ENCODE measurements at regions not wholly inside any gene's neighbourhood (a gene's known extent, or its start where the extent isn't known, plus 50 kb on each side); places are given as distances from the start of the nearest gene placed in this dataset.

GRCh38 chr6:78623554-78623953 lies 243.8 kb upstream of the IRAK1BP1 start:
- no peaks in the 10 kb centered on the region for H3K36me3 ChIP-seq (ENCODE audit: low read depth)
- no peak for TF ChIP-seq EZH2phosphoT487 (IDR thresholded peaks at IDR 0.05; ENCODE audit: insufficient read depth, low read depth)
- TF ChIP-seq EZH2 (IDR thresholded peaks at IDR 0.05; ENCODE audit: insufficient read depth, poor library complexity, severe bottlenecking): no peak
- no peaks in the 10 kb centered on the region for H3K9me3 ChIP-seq (ENCODE audit: low read depth)
- H3K27me3 ChIP-seq (replicated peaks; ENCODE audit: insufficient read depth): no peaks in the 10 kb centered on the region
- H3F3A ChIP-seq (ENCODE audit: insufficient read depth): no peaks in the 10 kb centered on the region
- in situ Hi-C loops (cut with MboI): no loop called here
- no peaks in the 10 kb centered on the region for H3K4me1 ChIP-seq (ENCODE audit: insufficient read depth)
- no peaks in the 10 kb centered on the region for H3K9me2 ChIP-seq (ENCODE audit: insufficient read depth)
- no peaks in the 10 kb centered on the region for H3K79me2 ChIP-seq (ENCODE audit: insufficient read depth)
- H4K20me1 ChIP-seq (ENCODE audit: insufficient read depth): no peaks in the 10 kb centered on the region
- no peak overlapping the region for H2AFZ ChIP-seq
- H3K4me3 ChIP-seq: no peak overlapping the region
- peak; percentile 4 for DNase-seq
- no peak overlapping the region for H3K4me2 ChIP-seq (ENCODE audit: unreplicated experiment)
- no peak overlapping the region for H3K9ac ChIP-seq
- no peak overlapping the region for H3K27ac ChIP-seq

GRCh38 chr6:78629154-78629721 lies 238.1 kb upstream of the IRAK1BP1 start:
- Histone ChIP-seq H3K4me3 (peak overlapping the region; percentile 75), H3K9me3 (ENCODE audit: low read depth) (no peaks in the 10 kb centered on the region), H3K4me1 (ENCODE audit: insufficient read depth) (no peaks in the 10 kb centered on the region), H3K9me2 (ENCODE audit: insufficient read depth) (no peaks in the 10 kb centered on the region), H3F3A (ENCODE audit: insufficient read depth) (no peaks in the 10 kb centered on the region), H3K27ac (peak overlapping the region; percentile 15), H3K4me2 (ENCODE audit: unreplicated experiment) (peak overlapping the region; percentile 76), H4K20me1 (ENCODE audit: insufficient read depth) (no peaks in the 10 kb centered on the region), H3K79me2 (ENCODE audit: insufficient read depth) (no peaks in the 10 kb centered on the region), H3K9ac (peak overlapping the region; percentile 72), H3K27me3 (replicated peaks; ENCODE audit: insufficient read depth) (no peaks in the 10 kb centered on the region), H3K36me3 (ENCODE audit: low read depth) (no peaks in the 10 kb centered on the region), H2AFZ (peak overlapping the region; percentile 87)
- peak; percentile 71 for DNase-seq
- 10% methylated on average over 24 to 27 of the region's 27 CpGs for whole genome bisulfite sequencing, 2 experiments (ENCODE audit: low coverage in 1 of 2, low lambda C conversion rate in 2 of 2, missing lambda C conversion rate in 2 of 2)
- in situ Hi-C loops (cut with MboI): no loop called here
- TF ChIP-seq EZH2 (IDR thresholded peaks at IDR 0.05; ENCODE audit: insufficient read depth, poor library complexity, severe bottlenecking) (no peak), EZH2phosphoT487 (IDR thresholded peaks at IDR 0.05; ENCODE audit: insufficient read depth, low read depth) (no peak)

- no peak for TF ChIP-seq EZH2phosphoT487 (IDR thresholded peaks at IDR 0.05; ENCODE audit: insufficient read depth, low read depth)
- TF ChIP-seq EZH2 (IDR thresholded peaks at IDR 0.05; ENCODE audit: insufficient read depth, poor library complexity, severe bottlenecking): no peak
- Histone ChIP-seq H3K27ac (no peak overlapping the region), H3F3A (ENCODE audit: insufficient read depth) (no peaks in the 10 kb centered on the region), H3K9me3 (ENCODE audit: low read depth) (no peaks in the 10 kb centered on the region), H3K4me1 (ENCODE audit: insufficient read depth) (no peaks in the 10 kb centered on the region), H3K9ac (peak overlapping the region; percentile 72), H2AFZ (peak overlapping the region; percentile 87), H3K27me3 (replicated peaks; ENCODE audit: insufficient read depth) (no peaks in the 10 kb centered on the region), H3K9me2 (ENCODE audit: insufficient read depth) (no peaks in the 10 kb centered on the region), H3K79me2 (ENCODE audit: insufficient read depth) (no peaks in the 10 kb centered on the region), H3K4me2 (ENCODE audit: unreplicated experiment) (peak overlapping the region; percentile 76), H3K36me3 (ENCODE audit: low read depth) (no peaks in the 10 kb centered on the region), H4K20me1 (ENCODE audit: insufficient read depth) (no peaks in the 10 kb centered on the region), H3K4me3 (peak overlapping the region; percentile 75)
- WGBS, 2 experiments (ENCODE audit: low coverage in 1 of 2, low lambda C conversion rate in 2 of 2, missing lambda C conversion rate in 2 of 2): 74 to 80% methylated on average over 22 of the region's 22 CpGs
- in situ Hi-C loops (cut with MboI): no loop called here
- no peak for DNase-seq
These were observed 237.5 kb upstream of the IRAK1BP1 start for GRCh38 chr6:78629836-78630235.

GRCh38 chr6:78631976-78632375 lies 235.4 kb upstream of the IRAK1BP1 start:
- Histone ChIP-seq H3K9me2 (ENCODE audit: insufficient read depth) (no peaks in the 10 kb centered on the region), H3K4me2 (ENCODE audit: unreplicated experiment) (no peak overlapping the region), H3K9me3 (ENCODE audit: low read depth) (no peaks in the 10 kb centered on the region), H3K9ac (no peak overlapping the region), H3K4me3 (no peak overlapping the region), H3K27me3 (replicated peaks; ENCODE audit: insufficient read depth) (no peaks in the 10 kb centered on the region; the same call in 1 of the 2 replicates), H4K20me1 (ENCODE audit: insufficient read depth) (no peaks in the 10 kb centered on the region), H2AFZ (no peak overlapping the region), H3K79me2 (ENCODE audit: insufficient read depth) (no peaks in the 10 kb centered on the region), H3K4me1 (ENCODE audit: insufficient read depth) (no peaks in the 10 kb centered on the region), H3F3A (ENCODE audit: insufficient read depth) (no peaks in the 10 kb centered on the region), H3K27ac (no peak overlapping the region), H3K36me3 (ENCODE audit: low read depth) (no peaks in the 10 kb centered on the region)
- 8 to 11% methylated on average over 3 of the region's 3 CpGs for WGBS, 2 experiments (ENCODE audit: low coverage in 1 of 2, low lambda C conversion rate in 2 of 2, missing lambda C conversion rate in 2 of 2)
- in situ Hi-C loops (cut with MboI): no loop called here
- TF ChIP-seq EZH2 (IDR thresholded peaks at IDR 0.05; ENCODE audit: insufficient read depth, poor library complexity, severe bottlenecking): no peak
- no peak for TF ChIP-seq EZH2phosphoT487 (IDR thresholded peaks at IDR 0.05; ENCODE audit: insufficient read depth, low read depth)
- no peak for DNase-seq
